Body of pancreas (tissue), 4 donors: ENCODE measurements at regions not wholly inside any gene's neighbourhood (a gene's known extent, or its start where the extent isn't known, plus 50 kb on each side); places are given as distances from the start of the nearest gene placed in this dataset. TPM values are rescaled to one million over a fixed set of nuclear protein-coding genes. Genes with fewer than 3 reads are reported as not detected.
"Not testable (repeated sequence)": the region's sequence is repeated elsewhere in the genome, so short reads cannot be mapped to it uniquely, and the experiment has no call there.

Experiments used
- ATAC-seq: fragments of 150-250 bp; one replicate; pipeline ENCODE4 v1.9.1; 2016
- DNase-seq, 4 donors: peaks; one replicate each; pipeline ENCODE4 v3.0.0-alpha.2; 2019
- H3K27ac ChIP-seq, 4 donors: fragments of 200-600 bp; sonication (generic); 1 replicate in 3 of 4; 2 replicates in 1 of 4; pipeline versions ENCODE4 v1.5.1 to v1.6.1; 2016 to 2019; ENCODE audit warnings: mild to moderate bottlenecking in 1 of 4, mixed read lengths in 1 of 4, moderate library complexity in 1 of 4
- H3K27me3 ChIP-seq, 2 donors: fragments of 200-600 bp; sonication (generic); one replicate each; pipeline ENCODE4 v1.6.0; 2016; ENCODE audit warnings: mild to moderate bottlenecking in 1 of 2
- H3K36me3 ChIP-seq, 2 donors: fragments of 200-600 bp; sonication (generic); replicated peaks in 1 of 2; 2 replicates each; pipeline ENCODE4 v1.5.1; 2016; ENCODE audit warnings: low read depth in 2 of 2; ENCODE audit not compliant: insufficient read depth in 1 of 2
- H3K4me1 ChIP-seq: fragments of 200-600 bp; sonication (generic); one replicate; pipeline ENCODE4 v1.6.0; 2016
- H3K4me3 ChIP-seq, 2 donors: fragments of 200-600 bp; sonication (generic); 1 replicate in 1 of 2; 2 replicates in 1 of 2; pipeline ENCODE4 v1.5.1; 2016 to 2019
- H3K9me3 ChIP-seq, 3 donors: fragments of 200-600 bp; sonication (generic); 1 replicate in 2 of 3; 2 replicates in 1 of 3; pipeline ENCODE4 v1.5.1; 2016
- CTCF ChIP-seq, 7 experiments: fragments of 450-650 bp in 4 of 7; fragments of 200-600 bp in 3 of 7; sonication (generic) in 3 of 7; IDR thresholded peaks; one replicate each; pipeline ENCODE4 v1.5.1; 2016 to 2019; ENCODE audit warnings: antibody characterized with exemption in 7 of 7
- POLR2A ChIP-seq, 3 donors: fragments of 450-650 bp; IDR thresholded peaks; one replicate each; pipeline ENCODE4 v1.6.1; 2016; ENCODE audit warnings: antibody characterized with exemption in 3 of 3, mild to moderate bottlenecking in 2 of 3
- WGBS, 2 donors: methylation state at CpG; one replicate each; pipeline ENCODE4 v1.1.5; 2017; 5-methylcytosine and 5-hydroxymethylcytosine counted together
- intact Hi-C: fragments of 100-400 bp; cut with DNase I; formaldehyde crosslinking; loops from one replicate; pipeline ENCODE4 v1.15.1; 2023
- small RNA-seq: library from RNA; depleted of rRNA; stranded (forward); fragments of <200 nt; gene quantifications from one replicate; pipeline ENCODE3, GENCODE V24; 2016

GRCh38 chrX:87160435-87161010, 357.1 kb upstream of the KLHL4 start:
- H3K27me3 ChIP-seq = no peaks in the 10 kb centered on the region
- no peak for DNase-seq
- H3K9me3 ChIP-seq = no peaks in the 10 kb centered on the region
- no peak overlapping the region for H3K4me3 ChIP-seq
- 51 to 71% methylated on average over 4 of the region's 4 CpGs for WGBS, 2 donors
- H3K27ac ChIP-seq = no peak overlapping the region
- intact Hi-C loops = no loop called here
- no peaks in the 10 kb centered on the region for H3K36me3 ChIP-seq
- ATAC-seq = no peak
- TF ChIP-seq CTCF (IDR thresholded peaks at IDR 0.05) = no peak
- TF ChIP-seq POLR2A (IDR thresholded peaks at IDR 0.05) = no peak
- H3K4me1 ChIP-seq = no peaks in the 10 kb centered on the region

GRCh38 chrX:87167841-87168240, 349.8 kb upstream of the KLHL4 start:
- DNase-seq = no peak
- no peaks in the 10 kb centered on the region for H3K27me3 ChIP-seq
- ATAC-seq = no peak
- no peak for TF ChIP-seq CTCF (IDR thresholded peaks at IDR 0.05)
- no peak for TF ChIP-seq POLR2A (IDR thresholded peaks at IDR 0.05)
- no peaks in the 10 kb centered on the region for H3K9me3 ChIP-seq
- no peaks in the 10 kb centered on the region for H3K36me3 ChIP-seq
- H3K27ac ChIP-seq = no peak overlapping the region
- intact Hi-C loops = no loop called here
- no peaks in the 10 kb centered on the region for H3K4me1 ChIP-seq
- no peak overlapping the region for H3K4me3 ChIP-seq

- intact Hi-C loops, H3K36me3 ChIP-seq, DNase-seq, H3K27me3 ChIP-seq, H3K4me3 ChIP-seq, H3K9me3 ChIP-seq, ATAC-seq, H3K27ac ChIP-seq, H3K4me1 ChIP-seq: not testable (repeated sequence)
These were observed 339.6 kb upstream of the KLHL4 start for GRCh38 chrX:87178009-87178408.

Small RNAs in the stretch of these regions (small RNA-seq; reads per million reads assigned to genes)
- gene RF00279 (not detected), gene Z82210.1 (not detected)
